ENCODE measurements at regions not wholly inside any gene's neighbourhood (a gene's known extent, or its start where the extent isn't known, plus 50 kb on each side); places are given as distances from the start of the nearest gene placed in this dataset.

DNA sequence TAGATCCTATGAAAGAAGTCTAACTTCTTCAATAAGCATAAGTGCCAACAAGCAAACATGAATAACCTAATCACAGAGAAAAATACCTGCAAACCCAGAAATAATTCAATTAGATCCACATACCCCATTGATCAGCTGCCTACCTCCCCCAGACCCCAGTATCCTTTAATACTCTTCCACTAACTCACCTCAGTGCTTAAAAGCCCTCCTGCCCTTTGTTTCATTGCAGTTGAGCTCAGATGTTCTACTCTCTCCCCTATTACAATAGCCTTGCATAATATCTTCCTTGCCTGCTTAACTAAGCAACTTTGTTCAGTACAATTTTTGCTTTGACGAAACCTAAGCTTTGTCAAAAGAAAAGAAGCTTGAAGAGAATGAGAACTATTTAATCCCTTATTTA is 156.0 kb upstream of the ZC3H15 start:
- DNase-seq (ENCODE audit: extremely low read depth, low read depth): no peak
- no peak for TF ChIP-seq CTCF (IDR thresholded peaks at IDR 0.05; ENCODE audit: low read depth, low read length)

DNA sequence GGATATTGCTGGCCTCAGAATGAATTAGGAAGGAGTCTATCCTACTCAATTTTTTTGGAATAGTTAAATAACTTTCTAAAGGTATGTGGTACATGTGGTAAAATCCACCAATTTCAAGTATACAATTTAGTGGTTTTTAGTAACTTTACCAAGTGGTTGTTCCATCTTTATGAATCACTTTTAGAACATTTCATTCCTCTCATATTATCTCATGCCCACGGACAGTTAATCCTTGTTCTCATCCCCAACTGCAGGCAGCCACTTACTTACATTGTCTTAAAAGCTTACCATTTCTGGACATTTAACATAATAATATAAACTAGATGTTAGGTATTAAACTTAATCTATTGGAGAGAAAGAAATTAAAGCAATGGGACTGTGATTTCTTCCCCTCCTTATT is 146.3 kb upstream of the ZC3H15 start:
- no peak for DNase-seq (ENCODE audit: extremely low read depth, low read depth)
- TF ChIP-seq CTCF (IDR thresholded peaks at IDR 0.05; ENCODE audit: low read depth, low read length): no peak

DNA sequence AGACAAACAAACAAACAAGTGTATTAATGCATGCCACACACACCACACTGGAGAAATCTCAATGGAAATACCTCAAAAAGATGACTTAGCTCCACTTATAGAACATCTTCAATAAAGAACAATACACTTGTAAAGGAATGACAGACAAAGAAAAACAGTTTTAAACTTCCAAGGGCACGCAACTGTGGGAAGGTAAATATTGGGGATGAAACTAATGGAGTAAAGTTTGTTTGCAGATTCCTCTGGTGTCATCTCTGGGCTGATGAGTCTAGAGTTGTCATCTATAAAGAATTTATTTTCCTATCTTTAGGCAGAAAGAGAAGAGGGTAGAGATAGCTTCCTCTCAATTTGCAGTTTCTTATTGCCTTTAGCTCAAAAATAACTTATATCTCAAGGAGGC is 144.0 kb upstream of the ZC3H15 start:
- no peak for DNase-seq (ENCODE audit: extremely low read depth, low read depth)
- no peak for TF ChIP-seq CTCF (IDR thresholded peaks at IDR 0.05; ENCODE audit: low read depth, low read length)

GRCh38 chr2:186345745-186346144 is 140.3 kb upstream of the ZC3H15 start:
- no peak for DNase-seq (ENCODE audit: extremely low read depth, low read depth)
- no peak for TF ChIP-seq CTCF (IDR thresholded peaks at IDR 0.05; ENCODE audit: low read depth, low read length)

DNA sequence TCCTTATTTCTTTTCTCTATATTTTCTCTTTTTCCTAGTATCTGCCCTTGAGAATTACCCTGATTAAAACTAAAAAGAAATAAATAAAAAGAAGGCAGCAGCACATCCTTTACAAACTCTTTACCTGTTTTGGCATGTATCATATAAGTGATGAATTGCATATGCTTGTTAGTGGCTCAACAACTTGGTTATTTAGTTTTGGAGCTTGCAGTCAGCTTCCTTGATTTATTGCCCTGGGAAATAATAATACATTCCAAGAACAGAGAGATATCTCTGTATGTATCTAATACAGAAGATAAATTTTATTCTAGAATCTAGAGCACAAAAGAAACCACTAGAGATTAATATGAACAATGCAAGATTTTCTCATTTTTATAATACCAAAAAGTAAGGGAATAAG is 139.8 kb upstream of the ZC3H15 start:
- no peak for DNase-seq (ENCODE audit: extremely low read depth, low read depth)
- TF ChIP-seq CTCF (IDR thresholded peaks at IDR 0.05; ENCODE audit: low read depth, low read length): no peak

DNA sequence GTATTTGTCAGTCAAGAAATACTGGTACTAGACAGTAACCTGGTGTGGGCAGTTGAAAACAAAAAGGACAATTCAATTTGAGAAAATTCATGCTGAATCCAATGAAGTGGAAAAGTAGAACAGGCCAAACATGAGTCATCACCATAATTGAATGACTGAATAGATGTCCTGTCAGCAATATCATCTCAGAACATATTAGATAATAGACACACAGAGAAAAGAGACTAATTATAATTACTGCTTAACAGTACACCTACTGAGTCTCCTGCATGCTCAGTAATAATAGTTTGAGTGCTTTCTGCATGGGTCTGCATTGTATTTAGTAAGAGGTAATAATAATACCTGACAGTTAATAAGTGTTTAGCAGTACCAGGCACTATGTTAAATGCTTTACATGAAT is 138.6 kb upstream of the ZC3H15 start:
- no peak for TF ChIP-seq CTCF (IDR thresholded peaks at IDR 0.05; ENCODE audit: low read depth, low read length)
- no peak for DNase-seq (ENCODE audit: extremely low read depth, low read depth)

DNA sequence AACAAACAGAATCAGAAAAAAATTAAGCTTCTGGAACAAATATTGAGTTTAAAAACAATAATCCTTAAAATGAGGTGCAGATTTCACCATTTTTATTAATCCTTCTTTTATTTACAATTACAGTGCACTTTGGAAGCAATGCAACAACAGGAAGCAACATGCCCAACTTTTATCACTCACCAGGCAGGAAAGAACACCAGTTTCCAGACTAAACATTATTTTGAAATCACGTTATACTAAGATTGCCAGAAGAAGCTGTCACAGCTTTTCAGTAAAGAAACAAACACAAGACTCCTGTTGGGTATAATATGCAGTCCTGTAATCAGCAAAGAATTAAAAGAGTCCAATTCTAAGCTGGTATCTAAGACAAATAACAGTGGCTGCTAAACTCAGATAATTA is 137.9 kb upstream of the ZC3H15 start:
- DNase-seq (ENCODE audit: extremely low read depth, low read depth): no peak
- TF ChIP-seq CTCF (IDR thresholded peaks at IDR 0.05; ENCODE audit: low read depth, low read length): no peak

Data from AG09319 (cell line).